IPS DF 4.7 (cell line): ENCODE measurements at regions not wholly inside any gene's neighbourhood (a gene's known extent, or its start where the extent isn't known, plus 50 kb on each side); places are given as distances from the start of the nearest gene placed in this dataset.

Source experiments
- DNase-seq: peaks from one replicate; pipeline ENCODE4 v3.0.0-alpha.2; 2013; ENCODE audit warnings: low spot score; ENCODE audit errors: extremely low read depth

GRCh38 chr15:98518823-98519561, 129.3 kb upstream of the IGF1R start:
- DNase-seq, result peak; percentile 33

DNA sequence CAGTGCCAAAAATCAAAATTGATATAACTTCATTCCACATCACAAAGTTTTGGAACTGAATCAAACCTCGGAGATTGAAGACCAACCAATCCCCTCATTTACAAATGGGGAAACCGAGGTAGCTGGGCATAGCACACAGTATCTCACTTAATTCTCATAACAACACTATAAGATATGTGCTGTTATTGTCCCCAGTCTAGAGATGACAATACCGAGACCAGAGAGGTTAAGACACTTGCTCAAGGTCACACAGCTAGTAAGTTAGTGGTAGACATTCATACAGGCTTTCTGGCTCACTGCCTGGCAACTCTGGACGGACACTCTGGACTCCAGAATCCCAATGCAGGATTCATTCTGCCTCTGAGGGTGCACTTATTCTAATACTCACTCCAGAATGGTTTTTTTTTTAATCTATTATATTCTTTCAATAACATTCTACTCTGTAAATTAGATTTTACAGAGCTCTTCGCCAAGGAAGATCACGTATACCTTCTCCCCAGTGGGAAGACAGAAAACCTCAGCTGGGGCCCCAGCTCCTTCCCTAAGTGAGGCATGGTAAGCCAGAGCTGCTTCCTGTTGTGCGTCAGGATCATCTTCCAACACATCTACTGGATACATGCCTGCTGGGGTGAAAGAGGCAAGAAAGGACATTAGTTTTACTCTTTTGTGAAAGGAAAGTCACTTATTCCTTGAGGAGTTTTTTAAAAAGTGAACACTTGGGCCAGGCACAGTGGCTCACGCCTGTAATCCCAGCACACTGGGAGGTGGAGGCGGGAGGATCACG, 128.4 kb upstream of the IGF1R start:
- DNase-seq, result no peak

DNA sequence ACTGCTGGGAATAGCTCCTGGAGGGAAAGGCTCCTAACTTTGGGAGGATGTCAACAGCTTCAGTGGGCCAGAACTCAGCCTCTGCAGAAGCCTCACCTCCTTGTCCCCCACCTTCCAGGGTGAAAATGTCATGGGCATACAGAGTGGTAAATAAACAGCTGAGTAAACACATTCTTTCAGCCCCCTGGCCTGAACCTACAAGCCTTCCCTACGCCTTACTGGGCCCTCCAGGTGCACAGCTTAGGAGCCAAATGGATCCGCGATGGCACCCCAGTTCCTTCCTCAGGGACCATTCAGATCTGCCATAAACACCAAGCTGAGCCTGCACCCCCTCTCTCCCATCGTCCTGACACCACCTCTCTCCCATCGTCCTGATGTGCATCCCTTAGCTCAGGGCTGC, 126.2 kb upstream of the IGF1R start:
- no peak for DNase-seq

- DNase-seq, result no peak
These were observed 124.3 kb upstream of the IGF1R start for GRCh38 chr15:98523912-98524662.

DNA sequence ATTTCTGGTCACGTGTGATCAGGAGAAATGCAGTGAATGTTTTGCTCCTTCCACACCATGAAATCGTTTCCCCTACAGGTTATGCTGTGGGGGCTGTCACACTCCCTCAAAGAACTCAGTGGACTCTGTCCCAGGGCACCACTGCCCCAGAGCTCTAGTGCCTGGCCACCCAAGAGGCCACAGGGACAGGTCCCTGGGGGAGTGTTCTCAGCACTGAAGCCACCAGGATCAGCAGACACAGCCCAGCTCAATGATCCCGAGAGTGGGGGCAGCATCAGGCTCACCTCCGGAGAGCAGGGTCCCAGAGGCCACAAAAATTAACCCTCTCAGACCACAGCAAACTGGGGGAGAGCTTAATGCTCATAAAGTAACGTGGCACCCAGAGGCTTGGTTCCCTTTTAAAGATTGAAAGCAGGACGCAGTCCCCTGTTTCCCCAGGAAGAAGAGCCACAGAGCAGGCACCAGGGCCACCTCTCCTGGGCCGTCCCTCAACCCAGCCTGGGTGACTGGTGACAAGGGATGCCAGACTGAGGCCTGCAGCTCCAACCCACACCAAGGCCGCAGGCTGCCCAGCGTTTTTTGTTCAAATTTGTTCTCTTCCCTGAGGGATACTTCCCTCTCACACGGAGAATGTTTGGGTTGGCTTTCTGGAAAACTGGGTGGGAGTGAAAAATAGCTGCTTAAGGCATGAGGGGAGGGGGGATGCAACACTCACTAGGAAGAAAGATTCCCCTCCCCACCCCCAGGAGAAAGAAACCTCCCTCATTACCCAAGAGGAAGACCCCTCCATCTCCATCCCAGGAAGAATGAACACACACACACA, 123.3 kb upstream of the IGF1R start:
- no peak for DNase-seq

DNA sequence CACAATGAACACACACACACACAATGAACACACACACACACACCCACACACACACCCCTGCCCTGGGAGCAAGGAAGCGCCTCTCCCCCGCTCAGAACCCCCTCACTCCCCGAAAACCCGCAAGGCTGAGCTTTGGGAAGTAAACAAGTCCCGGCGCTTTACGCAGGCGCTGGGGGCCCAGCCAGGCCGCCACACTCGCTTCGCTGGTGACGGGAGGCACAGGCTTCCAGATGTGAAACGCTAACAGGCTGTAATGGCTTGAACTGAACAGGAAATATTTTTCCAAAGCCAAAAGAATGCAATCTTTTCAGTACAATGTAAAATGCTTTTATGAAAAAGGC, 122.7 kb upstream of the IGF1R start:
- DNase-seq, result no peak

DNA sequence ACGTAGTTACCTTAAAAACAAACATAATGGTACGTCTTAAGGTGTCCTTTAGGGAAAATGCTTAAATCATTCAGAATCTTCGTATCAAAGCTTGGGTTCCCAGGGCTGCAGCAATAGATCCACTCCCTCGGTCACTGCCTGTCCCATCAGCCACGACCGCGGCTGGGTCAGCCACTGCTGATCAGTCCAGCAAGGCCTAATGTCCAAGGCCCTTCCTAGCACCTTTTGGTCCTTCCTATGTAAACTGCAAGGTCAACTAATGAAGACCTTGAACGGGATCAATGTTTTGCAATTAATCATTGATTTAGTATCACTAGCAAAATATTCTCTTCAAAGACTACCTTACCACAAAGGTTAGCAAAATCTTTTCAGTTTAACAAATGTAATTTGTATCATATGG, 122.2 kb upstream of the IGF1R start:
- no peak for DNase-seq

- no peak for DNase-seq
These were observed 120.2 kb upstream of the IGF1R start for GRCh38 chr15:98528046-98528725.

GRCh38 chr15:98529205-98530145, 118.9 kb upstream of the IGF1R start:
- no peak for DNase-seq

GRCh38 chr15:98530570-98530969, 117.8 kb upstream of the IGF1R start:
- DNase-seq, result no peak

GRCh38 chr15:98532063-98532462, 116.3 kb upstream of the IGF1R start:
- DNase-seq, result no peak

DNA sequence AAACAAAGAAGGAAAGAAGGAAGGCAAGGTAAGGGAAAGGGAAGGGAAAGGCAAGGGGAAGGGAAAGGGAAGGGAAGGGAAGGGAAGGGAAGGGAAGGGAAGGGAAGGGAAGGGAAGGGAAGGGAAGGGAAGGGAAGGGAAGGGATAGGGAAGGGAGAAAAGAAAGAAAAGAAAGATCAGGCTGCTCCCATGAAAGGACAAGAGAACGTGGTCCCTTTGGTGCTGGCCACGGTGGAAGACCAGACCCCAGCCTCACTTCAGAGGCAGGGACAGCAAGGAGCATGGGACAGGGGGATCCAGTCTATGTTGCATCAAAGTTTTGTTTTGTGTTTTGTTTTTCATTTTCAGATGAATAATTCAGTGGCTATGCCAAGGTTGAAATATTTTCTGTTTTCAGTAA, 111.4 kb upstream of the IGF1R start:
- DNase-seq, result no peak

DNA sequence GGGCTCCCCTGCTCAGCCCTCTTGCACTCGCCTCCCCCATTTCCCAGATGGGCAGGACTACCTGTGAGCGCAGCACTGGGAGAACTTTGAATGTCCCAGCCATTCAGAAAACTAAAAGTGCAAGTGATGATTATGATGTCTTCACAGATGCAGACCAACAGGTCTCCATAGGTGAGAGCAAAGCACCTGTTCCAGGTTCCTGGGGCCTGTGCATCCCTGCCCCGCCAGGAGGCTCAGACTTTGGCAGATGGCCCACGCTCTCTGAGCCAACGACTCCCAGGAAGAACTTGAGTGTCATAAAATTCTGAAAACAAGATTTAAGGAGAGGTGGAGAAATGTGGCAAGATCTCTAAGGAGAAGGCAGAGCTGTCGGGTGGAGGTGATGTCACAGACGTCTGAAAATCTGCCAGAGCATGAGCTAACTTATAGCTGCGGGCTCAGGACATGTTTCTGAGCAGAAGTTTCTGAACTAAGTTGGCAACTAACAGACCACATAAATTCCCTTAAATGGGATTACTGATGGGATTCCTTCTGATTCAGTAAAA, 110.8 kb upstream of the IGF1R start:
- DNase-seq, result no peak

GRCh38 chr15:98541519-98541918, 106.8 kb upstream of the IGF1R start:
- no peak for DNase-seq

GRCh38 chr15:98543237-98543636, 105.1 kb upstream of the IGF1R start:
- no peak for DNase-seq

DNA sequence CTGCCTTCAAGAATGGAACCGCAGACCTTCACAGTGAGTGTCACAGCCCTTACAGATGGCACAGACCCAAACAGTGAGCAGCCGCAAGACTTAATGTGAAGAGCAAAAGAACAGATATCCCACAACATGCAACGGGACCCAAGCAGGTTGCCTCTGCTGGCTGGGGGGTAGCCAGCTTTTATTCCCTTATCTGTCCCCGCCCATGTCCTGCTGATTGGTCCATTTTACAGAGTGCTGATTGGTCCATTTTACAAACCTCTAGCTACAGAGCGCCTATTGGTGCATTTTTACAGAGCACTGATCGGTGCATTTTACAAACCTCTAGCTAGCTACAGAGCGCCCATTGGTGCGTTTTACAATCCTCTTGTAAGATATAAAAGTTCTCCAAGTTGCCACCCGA, 102.0 kb upstream of the IGF1R start:
- DNase-seq, result no peak

GRCh38 chr15:98547275-98547674, 101.1 kb upstream of the IGF1R start:
- no peak for DNase-seq

- no peak for DNase-seq
These were observed 100.6 kb upstream of the IGF1R start for GRCh38 chr15:98547741-98548138.

- DNase-seq, result no peak
These were observed 100.0 kb upstream of the IGF1R start for GRCh38 chr15:98548139-98548971.
